D721Med (cell line): ENCODE measurements at regions not wholly inside any gene's neighbourhood (a gene's known extent, or its start where the extent isn't known, plus 50 kb on each side); places are given as distances from the start of the nearest gene placed in this dataset.
A peak's percentile ranks its signal among the peaks of the same experiment; 100 is the strongest.

Experiments
- DNase-seq: peaks from one replicate; pipeline ENCODE4 v3.0.0; 2011; ENCODE audit warnings: low spot score; ENCODE audit not compliant: insufficient read length
- FAIRE-seq: peaks from 2 replicates; lab custom pipeline; 2011; peaks lifted over from hg19 to GRCh38; lab: Jason Lieb, UNC
- CTCF ChIP-seq: IDR thresholded peaks from 2 replicates; pipeline ENCODE4 v1.5.1; 2012; ENCODE audit warnings: mild to moderate bottlenecking, control low read depth; ENCODE audit not compliant: insufficient read depth; ENCODE audit errors: missing control alignments

GRCh38 chrX:17298564-17298963 is 76.4 kb upstream of the NHS start:
- TF ChIP-seq CTCF, result no peak
- no peak for DNase-seq
- no peak for FAIRE-seq

GRCh38 chrX:17299206-17299605 is 75.8 kb upstream of the NHS start:
- DNase-seq (no peak), FAIRE-seq (no peak)
- TF ChIP-seq CTCF, result no peak

GRCh38 chrX:17323397-17323796 is 51.6 kb upstream of the NHS start:
- DNase-seq (no peak), FAIRE-seq (no peak)
- peak; percentile 20 for TF ChIP-seq CTCF
